ENCODE measurements at regions not wholly inside any gene's neighbourhood (a gene's known extent, or its start where the extent isn't known, plus 50 kb on each side); places are given as distances from the start of the nearest gene placed in this dataset.

DNA sequence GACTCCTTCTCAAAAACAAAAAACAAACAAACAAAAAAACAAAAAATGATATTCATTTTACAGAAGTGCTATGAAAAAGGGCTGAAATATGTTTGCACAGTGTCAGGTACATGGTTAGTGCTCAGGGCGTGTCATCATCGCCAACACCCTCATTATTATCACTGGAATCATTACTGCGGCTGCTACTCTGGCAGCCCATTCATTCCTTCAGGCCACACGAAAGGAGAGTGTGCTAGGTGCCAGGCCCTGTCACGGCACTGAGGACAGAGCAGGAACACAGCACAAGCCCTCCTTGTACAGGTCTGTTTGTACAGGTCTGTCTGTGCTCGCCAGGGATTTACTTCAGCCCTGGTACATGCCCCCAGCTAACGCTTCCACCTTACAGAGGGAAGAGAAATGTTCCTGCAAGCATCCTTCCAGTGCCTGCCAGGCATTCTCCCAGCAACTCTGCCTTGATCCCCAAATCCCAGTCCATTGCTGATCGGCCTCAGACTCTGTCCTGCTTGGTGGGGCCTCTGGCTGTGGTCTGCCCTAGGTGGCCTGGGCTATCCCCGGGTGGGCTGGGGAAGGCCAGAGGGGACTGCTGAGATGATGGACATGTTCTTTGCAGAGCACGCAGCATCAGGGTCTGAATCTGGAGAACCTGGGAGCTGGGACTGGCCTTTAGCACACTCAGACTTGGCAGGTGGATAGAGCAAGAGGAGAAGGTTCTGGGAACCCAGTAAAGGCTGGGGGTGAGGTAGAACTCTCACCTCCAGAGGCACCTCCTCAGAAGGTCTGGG, 210.7 kb downstream of the URI1 start (continued):
- TF ChIP-seq TAF7 (tag; IDR thresholded peaks at IDR 0.05) (no peak), ZNF124 (CRISPR knock-in tag; IDR thresholded peaks at IDR 0.05) (no peak)

DNA sequence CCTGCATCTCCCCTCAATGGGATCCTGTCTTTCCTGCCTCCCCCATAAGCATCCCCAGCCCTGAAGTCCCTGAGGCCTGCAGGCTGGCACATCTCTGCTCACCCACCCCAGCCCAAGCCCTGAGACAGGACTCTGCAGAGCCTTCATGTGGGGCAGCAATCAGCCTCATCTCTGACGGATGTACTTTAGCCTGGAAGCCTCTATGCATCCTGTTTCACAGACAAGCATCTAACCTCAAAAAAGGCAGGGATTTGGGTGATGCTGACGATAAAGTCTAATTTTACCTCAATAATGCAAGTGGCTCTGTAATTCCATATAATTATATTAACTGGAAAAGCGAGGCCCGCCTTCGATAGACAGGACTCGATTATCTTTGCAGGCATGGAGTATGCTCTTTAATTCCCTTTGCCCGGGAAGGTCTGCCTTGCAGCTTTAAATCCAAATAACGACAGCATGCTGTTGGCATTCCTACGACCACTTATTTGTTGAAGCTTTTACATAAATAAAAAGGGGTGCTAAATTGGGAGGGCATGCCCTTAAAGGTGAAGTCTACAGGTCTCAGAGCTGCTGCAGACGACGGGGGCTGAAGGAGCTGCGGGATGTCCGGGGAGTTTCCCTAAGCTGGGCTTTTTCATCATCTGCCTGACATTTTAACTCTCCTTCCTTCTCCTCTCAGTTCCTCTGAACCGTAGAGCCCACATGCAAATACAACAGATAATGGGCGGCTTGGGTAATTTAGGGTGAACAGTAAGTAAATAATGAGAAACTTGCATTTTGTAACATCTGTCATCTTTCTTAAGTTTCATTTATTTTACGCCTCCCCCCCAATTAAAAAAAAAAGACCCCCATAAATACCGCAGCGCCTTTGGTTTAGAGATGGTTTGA, 211.5 kb downstream of the URI1 start:
- ChIA-PET POLR2A (interaction anchor here (0.6 to 0.7 kb wide), 2 partner anchors 48 to 1735 kb away, joined by 3 read pairs; no protein-coding TSS in a partner anchor), CTCF (ENCODE audit: low intra/inter-chr PET ratio) (no interaction called here)
- Histone ChIP-seq H3K9me3 (replicated peaks; ENCODE audit: control insufficient read depth, insufficient read depth, low read depth, low read length) (no peaks in the 10 kb centered on the region), H3K9me1 (ENCODE audit: control insufficient read depth, insufficient read depth, low read length) (no peaks in the 10 kb centered on the region), H4K20me1 (replicated peaks; ENCODE audit: control insufficient read depth, insufficient read depth, low read length) (0 out of 2 replicates have a peak, but pooled peaks cover 3% of the 10 kb centered on the region), H3K4me2 (ENCODE audit: insufficient read depth, low read length) (no peak overlapping the region), H3K4me1 (replicated peaks in 1 of 2; ENCODE audit: control insufficient read depth in 2 of 2, insufficient read depth in 2 of 2, low read length in 2 of 2) (no peaks in the 10 kb centered on the region), H3K36me3 (ENCODE audit: control insufficient read depth, insufficient read depth, low read length) (no peaks in the 10 kb centered on the region), H3K79me2 (ENCODE audit: control insufficient read depth, insufficient read depth, low read length) (no peaks in the 10 kb centered on the region), H3K27ac (ENCODE audit: extremely low read depth, low read depth, low read length) (no peak overlapping the region), H3K27me3 (ENCODE audit: control insufficient read depth in 2 of 2, insufficient read depth in 2 of 2, low read length in 2 of 2) (peaks cover 11 to 42% of the 10 kb centered on the region in 2 experiments; a peak in 4 of 5 replicates), H2AFZ (ENCODE audit: low read depth, low read length) (no peak overlapping the region), H3K4me3 (no peak overlapping the region), H3K9ac (ENCODE audit: insufficient read depth in 1 of 2, low read depth in 2 of 2, low read length in 2 of 2) (no peak overlapping the region)
- under 1% methylated on average over 18 of the region's 18 CpGs for WGBS (ENCODE audit: insufficient coverage, low coverage, missing lambda C conversion rate)
- FAIRE-seq (no peak), DNase-seq (ENCODE audit: extremely low read depth in 1 of 4, low spot score in 3 of 4) (no peak), ATAC-seq (no peak)
- no TSS peak for BruUV-seq (replicated peaks)
- in situ Hi-C loops (cut with MboI) (no loop called here), intact Hi-C loops (cut with micrococcal nuclease) (no loop called here)
- TF ChIP-seq FOXP1 (CRISPR knock-in tag; IDR thresholded peaks at IDR 0.05) (no peak), PRPF4 (IDR thresholded peaks at IDR 0.05; ENCODE audit: insufficient read depth, low read depth, low read length, poor library complexity, severe bottlenecking) (no peak), HOXB6 (CRISPR knock-in tag; IDR thresholded peaks at IDR 0.05; ENCODE audit: borderline replicate concordance) (no peak), CHD2 (IDR thresholded peaks at IDR 0.05; ENCODE audit: low read depth, low read length) (no peak), MYBL2 (IDR thresholded peaks at IDR 0.05; ENCODE audit: low read depth) (no peak), MYBL2 (CRISPR knock-in tag; IDR thresholded peaks at IDR 0.05; ENCODE audit: borderline replicate concordance) (no peak)
- TF ChIP-seq, protein P1, sequence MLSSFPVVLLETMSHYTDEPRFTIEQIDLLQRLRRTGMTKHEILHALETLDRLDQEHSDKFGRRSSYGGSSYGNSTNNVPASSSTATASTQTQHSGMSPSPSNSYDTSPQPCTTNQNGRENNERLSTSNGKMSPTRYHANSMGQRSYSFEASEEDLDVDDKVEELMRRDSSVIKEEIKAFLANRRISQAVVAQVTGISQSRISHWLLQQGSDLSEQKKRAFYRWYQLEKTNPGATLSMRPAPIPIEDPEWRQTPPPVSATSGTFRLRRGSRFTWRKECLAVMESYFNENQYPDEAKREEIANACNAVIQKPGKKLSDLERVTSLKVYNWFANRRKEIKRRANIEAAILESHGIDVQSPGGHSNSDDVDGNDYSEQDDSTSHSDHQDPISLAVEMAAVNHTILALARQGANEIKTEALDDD (IDR thresholded peaks at IDR 0.05): no peak
- TF ChIP-seq, protein P2, sequence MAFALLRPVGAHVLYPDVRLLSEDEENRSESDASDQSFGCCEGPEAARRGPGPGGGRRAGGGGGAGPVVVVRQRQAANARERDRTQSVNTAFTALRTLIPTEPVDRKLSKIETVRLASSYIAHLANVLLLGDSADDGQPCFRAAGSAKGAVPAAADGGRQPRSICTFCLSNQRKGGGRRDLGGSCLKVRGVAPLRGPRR (CRISPR knock-in tag; IDR thresholded peaks at IDR 0.05): no peak

All from K562 (cell line).